IPS-NIHi7 (cell line): ENCODE measurements at regions not wholly inside any gene's neighbourhood (a gene's known extent, or its start where the extent isn't known, plus 50 kb on each side); places are given as distances from the start of the nearest gene placed in this dataset.

Experiments used
- DNase-seq: peaks from one replicate; pipeline ENCODE4 v3.0.0; 2012; ENCODE audit warnings: mixed read lengths; ENCODE audit errors: extremely low spot score

DNA sequence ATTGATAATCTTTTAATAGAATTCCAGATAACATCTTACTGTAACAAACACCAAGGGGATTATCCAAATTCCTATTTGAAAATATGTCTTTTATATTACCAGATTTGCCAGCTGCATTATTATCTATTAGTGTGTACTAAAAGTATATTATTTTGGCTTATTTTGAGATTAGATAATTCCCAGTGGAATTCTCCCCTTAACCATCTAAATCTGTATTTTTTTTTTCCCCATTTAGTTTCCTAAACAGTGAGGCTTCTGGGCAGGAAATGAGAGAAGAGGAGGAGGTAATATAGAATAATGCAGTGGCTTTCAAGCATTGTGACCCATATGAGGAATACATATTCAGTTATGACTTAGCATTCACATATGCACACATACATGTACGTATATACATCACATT lies 53.5 kb upstream of the ABL1 start:
- DNase-seq, result no peak

GRCh38 chr9:130782886-130783530 lies 52.0 kb upstream of the ABL1 start:
- no peak for DNase-seq

- DNase-seq, result no peak
Observed at GRCh38 chr9:130785053-130785452, 50.0 kb upstream of the ABL1 start.
